ENCODE measurements at regions not wholly inside any gene's neighbourhood (a gene's known extent, or its start where the extent isn't known, plus 50 kb on each side); places are given as distances from the start of the nearest gene placed in this dataset.

DNA sequence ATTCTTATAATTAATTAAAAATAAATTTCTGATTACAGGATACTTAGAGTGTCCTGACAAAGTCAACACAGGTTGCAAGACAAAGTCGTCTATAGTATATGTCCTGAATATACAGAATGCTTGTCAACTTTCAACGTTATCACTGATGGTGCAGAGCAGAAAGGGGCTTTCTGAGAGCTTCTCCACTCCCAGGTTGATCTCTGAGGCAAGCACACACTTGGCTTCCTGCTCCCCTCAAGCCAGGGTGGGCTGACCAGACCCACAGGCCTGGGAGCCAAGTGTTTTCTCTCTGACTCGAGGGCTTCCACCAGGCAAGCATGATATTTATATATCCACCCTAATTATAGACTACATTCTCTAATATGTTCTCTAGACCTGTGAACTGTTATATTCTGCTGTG is 448.9 kb downstream of the SH2D4B start:
- intact Hi-C loops (cut with DNase I, micrococcal nuclease), result no loop called here
- ATAC-seq (no peak), DNase-seq (no peak)

DNA sequence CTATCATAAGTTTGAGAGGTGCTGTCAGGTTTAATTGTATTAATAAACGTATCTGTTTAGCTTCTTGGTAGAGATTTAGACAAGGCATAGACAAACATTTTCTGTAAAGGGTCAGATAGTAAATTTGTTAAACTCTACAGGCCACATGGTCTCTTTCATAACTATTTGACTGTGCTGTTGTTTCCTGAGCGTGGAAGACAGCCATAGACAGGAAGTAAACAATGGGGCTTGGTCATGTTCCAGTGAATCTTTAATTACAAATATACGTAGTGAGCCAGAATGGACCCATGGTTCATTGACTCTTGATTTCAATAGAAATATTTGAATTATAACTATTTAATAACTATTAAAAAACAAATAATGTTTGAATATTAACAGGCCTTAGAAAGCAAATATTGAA is 451.1 kb downstream of the SH2D4B start:
- intact Hi-C loops (cut with DNase I, micrococcal nuclease), result no loop called here
- DNase-seq, result no peak
- ATAC-seq, result no peak

DNA sequence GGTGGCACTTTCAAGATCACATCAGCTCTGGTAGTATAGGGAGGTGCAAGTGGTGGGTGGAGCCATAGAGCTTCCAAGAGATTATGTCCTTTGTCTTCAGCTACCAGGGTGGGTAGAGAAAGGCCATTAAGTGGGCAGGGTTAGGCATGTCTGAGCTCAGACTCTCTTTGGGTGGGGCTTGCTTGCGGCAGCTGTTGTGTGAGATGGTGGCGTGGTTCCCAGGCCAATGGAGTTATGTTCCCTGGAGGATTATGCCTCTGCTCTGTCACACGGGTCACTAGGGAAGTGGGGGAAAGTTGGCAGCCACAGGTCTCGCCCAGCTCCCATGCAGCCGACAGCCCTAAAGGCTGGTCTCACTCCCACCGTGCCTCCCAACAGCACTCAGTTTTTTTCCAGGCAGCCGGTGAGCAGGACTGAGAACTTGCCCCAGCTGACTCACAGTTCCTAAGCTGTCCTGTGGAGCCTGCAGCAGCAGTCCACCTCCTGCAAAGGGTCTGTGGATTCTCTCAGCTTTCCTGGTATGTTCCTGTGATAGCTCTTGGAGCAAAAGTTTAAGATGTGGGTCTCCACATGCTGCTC is 459.0 kb downstream of the SH2D4B start:
- ATAC-seq (peak; percentile 97), DNase-seq (peak; percentile 31 to 34)
- intact Hi-C loops (cut with DNase I, micrococcal nuclease), result no loop called here

DNA sequence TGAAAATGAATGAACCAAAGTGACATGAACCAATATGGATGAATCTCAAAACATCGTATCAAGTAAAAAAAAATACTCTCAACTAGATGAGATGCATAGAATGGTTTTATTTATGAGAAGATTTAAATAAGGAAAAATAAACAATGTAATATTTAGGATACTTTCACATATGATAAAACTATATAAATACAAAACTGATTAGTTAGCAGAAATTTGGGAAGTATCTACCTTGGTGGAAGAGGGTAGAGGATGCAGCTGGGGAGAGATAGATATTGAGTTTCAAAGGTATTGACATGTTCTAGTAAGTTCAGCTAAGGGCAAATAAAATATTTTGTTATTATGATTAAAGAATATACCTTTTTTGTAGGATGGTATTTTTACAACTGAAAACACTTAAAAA is 463.1 kb downstream of the SH2D4B start:
- DNase-seq (no peak), ATAC-seq (no peak)
- intact Hi-C loops (cut with DNase I, micrococcal nuclease), result no loop called here

DNA sequence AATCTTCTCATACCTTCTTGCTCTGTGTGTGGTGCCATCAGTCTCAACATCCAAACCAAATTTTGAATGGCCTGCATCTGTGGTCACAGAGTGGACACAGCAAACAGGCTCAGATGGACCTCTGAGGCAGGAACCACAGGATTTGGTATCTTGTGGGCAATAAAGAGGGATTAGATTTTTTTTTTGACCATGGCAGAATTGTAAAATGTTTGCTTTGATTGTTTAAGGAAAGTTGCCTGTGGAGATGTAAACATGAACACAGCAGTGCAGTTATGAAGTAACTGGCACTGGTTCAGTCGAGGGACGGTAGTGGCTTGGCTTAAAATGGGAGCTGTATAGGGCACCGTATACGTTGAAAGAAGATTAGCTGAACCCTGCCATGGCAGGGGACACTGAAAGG is 464.7 kb downstream of the SH2D4B start:
- intact Hi-C loops (cut with DNase I, micrococcal nuclease), result no loop called here
- DNase-seq, result no peak
- no peak for ATAC-seq

DNA sequence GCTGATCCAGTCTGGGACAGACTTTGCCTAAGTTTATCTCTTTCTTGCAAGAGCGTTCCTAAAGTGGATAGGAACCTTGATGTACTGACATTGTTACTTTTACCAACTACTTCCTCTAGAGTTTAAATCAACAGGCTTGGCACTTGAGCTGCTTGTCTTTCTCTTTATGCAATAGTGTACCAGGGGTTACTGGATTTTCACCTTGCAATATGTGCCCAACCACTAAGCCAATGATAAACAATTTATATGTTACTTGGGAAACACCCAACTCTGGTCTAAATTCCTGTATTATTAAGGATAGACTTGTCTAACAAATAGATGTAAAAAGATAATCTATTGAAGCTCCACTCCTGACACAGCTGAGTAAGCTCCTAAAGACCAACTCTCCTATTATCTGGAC is 470.2 kb downstream of the SH2D4B start:
- intact Hi-C loops (cut with DNase I, micrococcal nuclease), result no loop called here
- no peak for DNase-seq
- ATAC-seq, result no peak

DNA sequence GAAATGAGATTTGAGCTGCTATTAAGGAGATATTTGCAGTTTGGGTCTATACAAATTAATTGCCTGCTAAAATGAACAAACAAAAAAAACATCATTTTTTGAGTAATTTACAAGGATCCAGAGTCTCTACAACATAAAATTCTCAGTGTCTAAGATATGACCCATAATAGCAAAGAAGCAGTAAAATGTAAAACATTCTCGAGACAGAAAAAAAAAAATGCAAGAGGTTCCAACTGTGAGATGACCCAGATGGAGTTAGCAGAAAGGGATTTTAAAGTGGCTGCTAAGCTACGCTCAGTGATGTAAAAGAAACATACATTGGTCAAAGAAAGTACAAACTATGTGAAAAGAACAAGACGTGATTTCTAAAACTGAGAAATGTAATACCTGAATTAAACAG is 471.0 kb downstream of the SH2D4B start:
- ATAC-seq, result no peak
- intact Hi-C loops (cut with DNase I, micrococcal nuclease), result no loop called here
- DNase-seq, result no peak

DNA sequence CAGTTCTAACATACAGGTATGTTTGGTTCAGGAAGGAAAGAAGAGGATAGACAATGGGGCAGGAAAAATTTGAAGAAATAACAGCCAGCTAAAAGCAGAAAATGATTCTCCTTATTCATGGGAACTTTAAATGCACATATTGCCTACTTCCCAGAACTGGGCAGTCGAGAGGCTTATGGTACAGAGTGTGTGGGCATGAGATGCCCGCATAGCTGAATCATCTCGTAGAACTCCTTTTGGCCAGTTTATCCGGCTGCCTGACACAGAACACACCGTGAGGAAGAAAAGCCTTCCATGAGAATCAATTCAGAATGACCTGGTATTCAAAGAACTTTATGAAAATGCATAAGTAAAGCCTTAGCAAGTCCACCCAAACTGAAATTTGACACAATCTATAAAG is 471.6 kb downstream of the SH2D4B start:
- intact Hi-C loops (cut with DNase I, micrococcal nuclease), result no loop called here
- ATAC-seq (no peak), DNase-seq (no peak)

DNA sequence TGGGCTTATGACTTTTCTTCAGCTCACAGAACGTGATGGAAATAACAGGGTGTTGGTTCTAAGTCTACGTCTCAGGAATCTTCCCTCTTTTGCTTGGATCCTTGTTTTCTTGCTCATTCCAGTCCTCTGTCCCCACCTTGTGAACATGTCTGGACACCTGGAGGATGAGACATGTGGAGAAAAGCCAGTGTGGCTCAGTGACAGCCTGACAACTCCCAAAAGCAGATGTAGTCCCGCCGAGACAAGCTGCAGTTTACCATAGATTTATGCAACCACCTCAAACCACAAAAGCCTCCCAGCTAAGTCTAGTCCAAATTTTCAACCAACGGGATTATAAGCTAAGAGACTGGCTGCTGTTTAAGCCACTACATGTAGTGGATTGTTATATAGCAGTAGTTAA is 476.1 kb downstream of the SH2D4B start:
- ATAC-seq, result no peak
- DNase-seq, result no peak
- intact Hi-C loops (cut with DNase I, micrococcal nuclease), result no loop called here

DNA sequence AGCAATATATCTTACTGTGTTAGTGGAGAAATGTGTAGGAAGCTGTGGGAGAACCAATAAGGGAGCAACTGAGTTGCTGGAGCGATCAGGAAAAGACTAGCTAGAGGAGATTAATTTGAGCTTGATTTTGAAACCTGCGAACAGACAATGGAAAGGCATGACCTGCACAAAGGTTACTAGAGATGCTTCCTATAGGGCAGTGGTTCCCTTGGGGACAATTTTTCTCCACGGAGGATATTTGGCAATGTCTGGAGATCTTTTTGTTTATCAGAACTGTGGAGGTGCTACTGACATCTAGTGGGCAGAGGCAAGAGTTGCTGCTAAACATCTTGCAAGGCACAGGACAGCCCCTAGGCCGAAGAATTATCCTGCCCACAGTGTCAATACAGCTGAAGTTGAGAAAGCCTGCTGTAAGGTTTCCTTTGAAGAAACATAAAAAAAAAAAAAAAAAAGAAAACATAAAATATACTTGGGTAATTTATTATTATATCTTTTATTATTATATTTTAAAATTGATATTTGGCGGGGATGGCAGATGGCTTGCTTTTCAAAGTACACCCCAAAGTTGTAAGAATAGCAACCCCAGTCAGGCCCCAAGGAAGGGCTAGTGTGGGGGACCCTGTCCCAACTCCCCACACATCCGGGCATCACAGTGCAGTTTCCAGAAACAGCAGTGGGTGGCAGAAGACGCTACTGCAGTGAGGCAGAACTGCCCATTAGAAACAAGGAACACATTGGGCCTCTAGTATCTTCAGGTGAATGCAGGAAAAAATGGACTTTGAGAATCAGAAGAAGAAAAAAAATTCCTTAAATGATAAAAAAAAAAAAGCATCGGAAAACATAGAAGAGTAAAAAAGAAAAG is 481.6 kb downstream of the SH2D4B start:
- peak; percentile 72 for ATAC-seq
- DNase-seq, result peak in 1 of 2 donors; percentile 9
- intact Hi-C loops (cut with DNase I, micrococcal nuclease), result no loop called here

DNA sequence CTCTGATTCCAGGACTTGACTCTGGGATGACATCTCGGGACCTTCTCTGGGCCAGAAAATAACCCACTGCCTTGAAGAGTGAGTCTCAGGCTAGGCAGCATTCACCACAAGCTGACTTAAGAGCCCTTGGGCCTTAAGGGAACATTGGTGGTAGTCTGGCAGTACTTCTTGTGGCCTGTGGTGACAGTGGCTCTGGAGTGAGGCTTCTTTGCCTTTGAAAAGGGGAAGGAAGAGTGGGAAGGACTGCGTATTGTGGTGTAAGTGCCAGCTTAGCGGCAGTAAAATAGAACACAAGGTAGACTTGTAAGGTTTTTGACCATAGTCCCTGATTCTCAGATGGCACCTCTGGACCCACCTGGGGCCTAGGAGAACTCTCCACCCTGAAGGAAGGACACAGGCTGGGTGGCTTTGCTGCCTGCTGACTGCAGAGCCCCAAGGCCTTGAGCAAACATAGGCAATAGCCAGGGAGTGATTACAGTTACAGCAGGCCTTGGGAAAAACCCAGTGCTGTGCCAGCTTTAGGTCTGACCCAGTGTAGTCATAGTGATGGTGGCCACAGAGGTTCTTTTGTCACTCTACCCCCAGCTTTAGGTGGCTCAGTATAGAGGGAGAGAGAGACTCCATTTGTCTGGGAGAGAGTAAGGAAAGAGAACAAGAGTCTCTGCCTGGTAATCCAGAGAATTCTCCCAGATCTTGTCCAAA is 483.9 kb downstream of the SH2D4B start:
- no peak for DNase-seq
- no peak for ATAC-seq
- intact Hi-C loops (cut with DNase I, micrococcal nuclease), result no loop called here

DNA sequence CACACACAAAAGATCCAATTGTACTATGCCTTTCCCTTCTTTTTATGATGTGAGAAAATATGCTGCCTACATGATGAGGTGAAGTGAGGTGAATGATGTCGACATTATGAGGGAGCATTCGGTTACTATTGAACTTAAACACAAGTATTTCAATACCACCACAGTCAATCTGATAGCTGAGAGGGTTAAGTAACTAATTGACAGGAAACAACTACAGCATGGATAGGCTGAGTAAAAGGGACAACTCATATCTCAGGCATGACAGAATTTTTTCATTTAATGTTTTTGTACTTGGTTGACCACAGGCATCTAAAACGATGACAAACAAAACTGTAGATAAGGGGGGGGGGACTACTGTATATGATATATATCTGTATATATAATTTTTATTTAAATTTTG is 488.9 kb downstream of the SH2D4B start:
- no peak for ATAC-seq
- intact Hi-C loops (cut with DNase I, micrococcal nuclease), result no loop called here
- no peak for DNase-seq

DNA sequence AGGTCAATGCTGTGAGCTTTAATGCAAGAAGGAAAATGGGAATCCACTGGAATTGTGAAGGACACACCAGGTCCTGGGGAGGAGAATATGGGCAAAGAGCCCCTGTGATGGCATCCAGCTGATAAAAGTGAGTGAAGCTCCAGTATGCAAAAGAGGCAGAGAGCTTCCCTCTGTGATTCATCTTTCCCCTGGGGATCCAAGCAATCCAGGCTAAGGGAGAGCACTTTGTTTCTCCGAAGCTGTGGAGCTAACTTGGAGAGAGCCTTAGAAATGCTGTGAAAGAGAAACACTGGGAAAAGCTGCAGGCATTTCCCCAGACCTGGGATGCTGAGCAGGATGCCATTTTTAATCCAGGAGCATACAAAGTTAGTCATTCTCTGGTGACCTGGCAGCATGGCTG is 489.5 kb downstream of the SH2D4B start:
- intact Hi-C loops (cut with DNase I, micrococcal nuclease), result no loop called here
- ATAC-seq, result no peak
- no peak for DNase-seq

DNA sequence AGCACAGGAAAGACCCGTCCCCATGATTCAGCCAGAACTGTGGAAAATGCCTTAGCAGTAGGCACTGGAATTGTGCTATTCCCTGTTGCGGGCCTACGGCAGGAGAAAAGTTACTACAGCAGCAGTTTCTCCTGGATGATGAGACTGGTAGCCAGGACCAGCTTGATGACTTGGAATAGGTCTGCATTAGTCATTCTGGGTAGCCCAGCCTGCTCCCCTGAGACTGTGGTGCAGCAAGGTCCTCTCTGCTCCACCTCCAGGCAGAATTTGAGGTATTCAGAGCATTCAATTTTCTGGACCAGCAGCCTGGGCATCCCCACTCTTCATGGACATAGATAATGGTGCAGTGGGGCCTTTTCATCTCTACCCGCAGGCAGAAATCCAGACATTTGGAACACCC is 490.0 kb downstream of the SH2D4B start:
- no peak for ATAC-seq
- DNase-seq, result no peak
- intact Hi-C loops (cut with DNase I, micrococcal nuclease), result no loop called here

DNA sequence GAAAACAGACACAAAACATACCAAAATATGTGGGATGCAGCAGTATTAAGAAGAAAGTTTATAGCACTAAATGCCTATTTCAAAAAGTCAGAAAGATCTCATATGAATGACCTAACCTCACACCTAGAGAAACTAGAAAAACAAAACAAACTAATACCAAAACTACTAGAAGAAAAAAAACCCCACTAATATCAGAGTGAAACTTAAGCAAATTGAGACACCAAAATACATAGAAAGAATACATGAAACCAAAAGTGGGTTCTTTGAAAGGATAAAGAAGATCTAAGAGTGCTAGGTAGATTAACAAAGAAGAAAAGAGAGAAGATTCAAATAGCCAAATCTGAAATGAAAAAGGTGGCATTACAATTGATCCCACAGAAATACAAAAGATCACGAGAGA is 494.1 kb downstream of the SH2D4B start:
- ATAC-seq, result no peak
- DNase-seq, result no peak
- intact Hi-C loops (cut with DNase I, micrococcal nuclease), result no loop called here

DNA sequence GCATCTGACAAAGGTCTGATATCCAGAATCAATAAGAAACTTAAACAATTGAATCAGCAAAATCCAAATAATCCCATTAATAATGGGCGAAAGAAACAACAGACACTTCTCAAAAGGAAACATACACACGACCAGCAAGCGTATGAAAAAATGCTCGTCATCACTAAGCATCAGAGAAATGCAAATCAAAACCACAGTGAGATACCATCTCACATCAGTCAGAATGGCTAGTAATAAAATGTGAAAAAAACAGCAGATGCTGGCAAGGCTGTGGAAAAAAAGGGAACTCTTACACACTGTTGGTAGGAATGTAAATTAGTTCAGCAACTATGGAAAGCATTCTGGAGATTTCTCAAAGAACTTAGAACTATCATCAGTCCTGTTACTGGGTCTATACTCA is 496.7 kb downstream of the SH2D4B start:
- intact Hi-C loops (cut with DNase I, micrococcal nuclease), result no loop called here
- no peak for DNase-seq
- ATAC-seq, result no peak

DNA sequence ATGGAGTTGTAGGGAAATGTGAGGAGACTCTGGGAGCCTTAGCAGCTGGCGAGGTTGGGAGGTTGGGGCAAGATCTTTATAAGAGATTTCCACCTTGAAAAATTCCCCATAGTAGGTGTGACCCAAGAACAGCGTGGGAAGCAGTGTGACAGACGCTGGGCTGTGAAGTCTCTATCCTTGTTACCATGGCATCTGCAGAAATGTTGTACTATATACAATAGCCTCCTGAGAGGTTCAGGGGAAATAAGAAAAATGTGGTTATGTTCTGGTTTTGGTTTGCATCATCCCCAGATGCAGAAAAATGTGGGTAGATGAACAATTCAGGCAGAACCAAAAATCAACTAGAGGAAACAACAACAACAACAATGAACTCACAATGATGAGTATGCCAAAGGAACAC is 498.6 kb downstream of the SH2D4B start:
- DNase-seq (no peak), ATAC-seq (no peak)
- intact Hi-C loops (cut with DNase I, micrococcal nuclease), result no loop called here

DNA sequence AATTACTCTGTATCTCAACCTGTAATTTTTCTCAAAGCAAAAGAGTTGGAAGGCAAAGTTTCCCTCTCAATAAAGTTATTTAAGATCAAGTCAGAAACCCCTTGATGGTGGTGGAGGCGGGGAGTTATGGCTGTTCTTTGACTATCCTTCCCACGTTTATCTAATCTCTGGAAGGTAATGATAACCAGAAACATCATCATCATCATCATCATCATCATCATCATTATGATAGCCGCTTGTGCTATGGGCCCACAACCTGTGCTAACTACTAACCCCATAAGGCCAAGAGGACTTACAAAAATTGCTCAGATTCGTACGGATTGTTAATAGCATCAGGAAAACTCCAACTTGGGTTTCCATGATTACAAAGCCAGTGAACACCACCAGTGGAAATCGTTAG is 502.3 kb downstream of the SH2D4B start:
- ATAC-seq (no peak), DNase-seq (no peak)
- intact Hi-C loops (cut with DNase I, micrococcal nuclease), result no loop called here

DNA sequence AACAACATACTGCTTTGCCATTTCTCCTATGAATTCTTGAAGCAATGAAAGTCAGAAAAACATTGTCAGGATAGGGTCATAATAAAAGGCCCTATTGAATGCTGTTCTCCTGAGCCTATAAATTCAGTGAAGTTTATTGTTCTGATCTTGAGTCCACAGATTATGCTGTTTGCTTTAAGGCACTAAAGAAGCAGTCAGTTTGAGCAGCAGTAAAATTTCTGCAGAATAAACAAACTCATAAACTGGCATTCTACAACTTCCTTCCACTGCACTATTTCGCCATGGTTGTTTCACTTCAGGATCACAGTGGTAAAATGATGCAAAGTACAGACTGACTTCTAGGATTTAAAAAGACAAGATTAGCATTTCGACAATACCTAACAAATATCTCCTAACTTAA is 503.2 kb downstream of the SH2D4B start:
- intact Hi-C loops (cut with DNase I, micrococcal nuclease), result no loop called here
- DNase-seq (no peak), ATAC-seq (peak; percentile 98)

DNA sequence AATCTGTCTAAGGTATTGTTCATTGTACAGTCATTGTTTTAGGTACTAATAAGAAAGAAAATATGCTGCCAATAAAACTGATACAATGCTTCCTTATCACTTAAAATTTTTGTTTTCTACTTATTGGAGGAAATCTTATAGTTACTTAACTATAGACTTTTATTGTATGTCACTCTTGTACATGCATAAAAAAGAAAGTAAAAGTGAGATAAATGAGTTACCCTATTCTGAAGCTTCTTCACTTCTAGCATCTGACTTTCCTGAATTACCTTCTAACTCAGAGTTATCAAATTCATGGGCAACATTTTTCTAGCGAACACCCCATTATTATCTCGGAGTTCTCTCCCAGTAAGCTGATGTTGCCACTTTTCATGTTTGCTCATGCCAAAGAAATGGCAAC is 504.9 kb downstream of the SH2D4B start:
- intact Hi-C loops (cut with DNase I, micrococcal nuclease), result no loop called here
- no peak for ATAC-seq

More for the DNA sequence above, 504.9 kb downstream of the SH2D4B start:
- no peak for DNase-seq
